ENCODE measurements at regions not wholly inside any gene's neighbourhood (a gene's known extent, or its start where the extent isn't known, plus 50 kb on each side); places are given as distances from the start of the nearest gene placed in this dataset.

DNA sequence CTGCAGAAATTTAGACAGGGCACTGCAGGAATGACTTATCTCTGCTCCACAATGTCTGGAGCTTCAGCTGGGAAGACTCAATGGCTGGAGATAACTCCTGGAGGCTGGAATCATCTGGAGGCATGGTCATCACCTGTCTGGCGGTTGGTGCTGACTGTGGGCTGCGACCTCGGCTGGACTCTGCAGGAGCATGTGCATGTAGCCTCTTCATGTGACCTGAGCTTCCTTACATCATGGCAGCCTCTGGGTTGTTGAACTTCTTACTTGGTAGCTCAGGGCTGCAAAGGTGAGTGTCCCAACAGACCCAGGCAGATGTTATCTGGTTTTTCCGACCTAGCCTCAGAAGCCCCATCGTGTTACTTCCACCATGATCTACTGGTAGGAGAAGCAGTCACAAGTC lies 188.2 kb upstream of the RPL38 start:
- intact Hi-C loops (cut with DNase I), result no loop called here
- ATAC-seq, result no peak

DNA sequence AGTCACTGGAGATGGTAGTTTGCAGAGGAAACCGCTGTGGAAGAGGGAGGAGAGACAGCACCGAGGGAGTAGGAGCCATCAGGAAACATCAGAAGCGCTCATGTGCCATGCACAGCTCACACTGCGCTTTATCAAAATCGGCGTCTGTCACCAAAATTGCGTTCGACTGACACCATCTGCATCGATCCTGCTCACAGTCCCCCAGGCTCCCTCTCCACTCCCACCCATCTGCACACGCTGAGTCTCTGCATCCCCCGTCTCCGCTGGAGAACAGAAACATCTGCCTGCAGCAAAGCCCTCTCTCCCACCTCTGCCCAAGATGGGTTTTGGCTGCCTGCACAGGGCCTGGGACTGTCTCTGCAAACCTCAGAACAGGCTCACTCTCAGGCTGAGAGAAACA lies 187.5 kb upstream of the RPL38 start:
- ATAC-seq, result no peak

More for the DNA sequence above, 188.2 kb upstream of the RPL38 start:
- DNase-seq, result no peak
- TF ChIP-seq, protein P1, sequence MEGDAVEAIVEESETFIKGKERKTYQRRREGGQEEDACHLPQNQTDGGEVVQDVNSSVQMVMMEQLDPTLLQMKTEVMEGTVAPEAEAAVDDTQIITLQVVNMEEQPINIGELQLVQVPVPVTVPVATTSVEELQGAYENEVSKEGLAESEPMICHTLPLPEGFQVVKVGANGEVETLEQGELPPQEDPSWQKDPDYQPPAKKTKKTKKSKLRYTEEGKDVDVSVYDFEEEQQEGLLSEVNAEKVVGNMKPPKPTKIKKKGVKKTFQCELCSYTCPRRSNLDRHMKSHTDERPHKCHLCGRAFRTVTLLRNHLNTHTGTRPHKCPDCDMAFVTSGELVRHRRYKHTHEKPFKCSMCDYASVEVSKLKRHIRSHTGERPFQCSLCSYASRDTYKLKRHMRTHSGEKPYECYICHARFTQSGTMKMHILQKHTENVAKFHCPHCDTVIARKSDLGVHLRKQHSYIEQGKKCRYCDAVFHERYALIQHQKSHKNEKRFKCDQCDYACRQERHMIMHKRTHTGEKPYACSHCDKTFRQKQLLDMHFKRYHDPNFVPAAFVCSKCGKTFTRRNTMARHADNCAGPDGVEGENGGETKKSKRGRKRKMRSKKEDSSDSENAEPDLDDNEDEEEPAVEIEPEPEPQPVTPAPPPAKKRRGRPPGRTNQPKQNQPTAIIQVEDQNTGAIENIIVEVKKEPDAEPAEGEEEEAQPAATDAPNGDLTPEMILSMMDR (IDR thresholded peaks at IDR 0.05), result no peak
- no peaks in the 10 kb centered on the region for H3K9me3 ChIP-seq
- peaks cover 0 to 9% of the 10 kb centered on the region in 2 donors for H3K27me3 ChIP-seq
- H3K36me3 ChIP-seq, result no peaks in the 10 kb centered on the region
- peaks cover 0 to 15% of the 10 kb centered on the region in 2 donors for H3K4me1 ChIP-seq
- H3K4me3 ChIP-seq, result no peak overlapping the region
- H3K27ac ChIP-seq, result no peak overlapping the region

DNA sequence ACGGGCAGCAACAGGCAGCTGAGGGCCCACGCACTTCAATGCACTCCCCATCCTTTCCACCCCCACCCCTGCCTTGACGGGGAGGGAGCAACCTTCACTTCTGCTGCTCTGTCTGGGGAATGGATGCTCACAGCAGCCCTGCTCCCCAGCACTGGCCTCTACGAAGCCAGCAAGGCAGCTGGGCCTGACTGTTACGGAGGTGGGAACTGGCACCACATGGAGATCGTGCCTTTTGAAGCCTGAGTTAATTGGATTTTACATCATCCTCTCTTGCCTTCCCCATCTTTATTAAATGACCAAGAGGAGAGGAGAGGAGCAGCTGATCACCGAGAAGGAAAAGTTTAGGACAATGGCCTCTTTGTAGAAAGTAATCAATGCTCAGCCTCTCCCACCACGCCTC lies 187.0 kb upstream of the RPL38 start:
- DNase-seq, result no peak

More for the DNA sequence above, 187.5 kb upstream of the RPL38 start:
- Histone ChIP-seq H3K4me3 (no peak overlapping the region), H3K4me1 (peaks cover 0 to 17% of the 10 kb centered on the region in 2 donors), H3K9me3 (no peaks in the 10 kb centered on the region), H3K27me3 (peaks cover 0 to 9% of the 10 kb centered on the region in 2 donors), H3K36me3 (no peaks in the 10 kb centered on the region), H3K27ac (no peak overlapping the region)
- intact Hi-C loops (cut with DNase I), result no loop called here
- no peak for DNase-seq
- TF ChIP-seq, protein P1 (IDR thresholded peaks at IDR 0.05), result no peak

DNA sequence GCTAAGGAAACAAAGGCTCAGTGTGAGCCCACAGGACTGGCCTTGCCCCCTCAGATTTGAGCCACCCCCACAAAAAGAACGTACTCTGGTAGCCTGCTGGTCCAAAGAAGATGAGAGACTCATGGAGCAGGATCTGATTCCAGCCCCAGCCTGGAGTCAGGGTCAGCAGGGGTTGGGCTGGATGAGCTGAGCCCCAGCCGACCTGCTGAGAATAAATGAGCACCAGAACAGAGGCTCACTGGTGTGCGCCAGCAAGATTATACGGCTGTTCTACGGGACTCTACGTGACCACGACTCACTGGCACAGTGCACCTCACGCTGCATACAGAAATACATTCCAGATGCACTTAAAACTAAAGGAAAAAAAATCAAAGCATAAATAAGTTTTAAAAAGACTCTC lies 186.0 kb upstream of the RPL38 start:
- TF ChIP-seq, protein P1 (IDR thresholded peaks at IDR 0.05), result no peak
- intact Hi-C loops (cut with DNase I), result no loop called here
- no peak for ATAC-seq

More for the DNA sequence above, 187.0 kb upstream of the RPL38 start:
- no peak overlapping the region for H3K27ac ChIP-seq
- ATAC-seq, result no peak
- no peaks in the 10 kb centered on the region for H3K9me3 ChIP-seq
- no peaks in the 10 kb centered on the region for H3K36me3 ChIP-seq
- peaks cover 0 to 9% of the 10 kb centered on the region in 2 donors for H3K27me3 ChIP-seq
- no peak overlapping the region for H3K4me3 ChIP-seq
- TF ChIP-seq, protein P1 (IDR thresholded peaks at IDR 0.05), result no peak
- intact Hi-C loops (cut with DNase I), result no loop called here
- H3K4me1 ChIP-seq, result peaks cover 0 to 16% of the 10 kb centered on the region in 2 donors

DNA sequence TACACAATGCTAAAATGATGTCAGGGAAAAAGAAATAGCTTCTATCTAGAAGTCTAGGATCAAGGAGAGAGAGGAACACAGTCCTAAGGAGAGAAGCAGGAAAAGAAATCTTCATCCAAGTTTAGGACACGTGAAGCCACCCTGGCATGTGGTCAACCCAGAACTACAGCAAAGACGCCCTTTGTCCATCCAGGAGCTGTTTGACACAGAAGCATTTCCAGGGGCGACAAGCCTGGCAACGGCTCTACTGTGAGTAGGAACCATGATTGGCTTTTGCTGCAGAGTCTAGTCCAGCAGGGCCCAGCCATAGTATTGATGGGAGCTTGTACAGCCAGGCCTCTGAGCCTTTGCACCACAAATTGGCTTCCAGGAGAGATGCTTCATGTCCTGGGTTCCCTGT lies 185.4 kb upstream of the RPL38 start:
- DNase-seq, result no peak
- Histone ChIP-seq H3K9me3 (no peaks in the 10 kb centered on the region), H3K36me3 (no peaks in the 10 kb centered on the region), H3K27ac (no peak overlapping the region), H3K4me1 (peaks cover 0 to 4% of the 10 kb centered on the region in 2 donors), H3K27me3 (peaks cover 0 to 9% of the 10 kb centered on the region in 2 donors), H3K4me3 (no peak overlapping the region)
- intact Hi-C loops (cut with DNase I), result no loop called here
- TF ChIP-seq, protein P1 (IDR thresholded peaks at IDR 0.05), result no peak
- no peak for ATAC-seq

More for the DNA sequence above, 186.0 kb upstream of the RPL38 start:
- Histone ChIP-seq H3K9me3 (no peaks in the 10 kb centered on the region), H3K27ac (no peak overlapping the region), H3K36me3 (no peaks in the 10 kb centered on the region), H3K4me1 (peaks cover 0 to 6% of the 10 kb centered on the region in 2 donors), H3K4me3 (no peak overlapping the region), H3K27me3 (peaks cover 0 to 9% of the 10 kb centered on the region in 2 donors)
- no peak for DNase-seq

Measured in left lung (tissue), 4 donors.